HEK293 (cell line): ENCODE measurements at regions not wholly inside any gene's neighbourhood (a gene's known extent, or its start where the extent isn't known, plus 50 kb on each side); places are given as distances from the start of the nearest gene placed in this dataset.
A peak's percentile ranks its signal among the peaks of the same experiment; 100 is the strongest.

Experiments used
- CTCF ChIA-PET: fragments of 350-600 bp; formaldehyde crosslinking; extraction: SDS; loops from one replicate; lab custom pipeline; 2021; ENCODE audit warnings: antibody characterized with exemption; lab: Yijun Ruan, JAX
- POLR2A ChIA-PET: fragments of 300-600 bp; formaldehyde crosslinking; extraction: SDS; loops from one replicate; lab custom pipeline; 2020; ENCODE audit warnings: antibody characterized with exemption, inconsistent platforms; lab: Yijun Ruan, JAX
- H3K27ac ChIP-seq: fragments of 200-500 bp; sonication (Bioruptor generic); 2 replicates; pipeline ENCODE4 v1.5.1; 2014; ENCODE audit warnings: low read depth, low read length, control low read depth, inconsistent platforms; ENCODE audit errors: extremely low read depth
- H3K36me3 ChIP-seq, 2 experiments: fragments of 200-500 bp in 1 of 2; sonication (Bioruptor generic) in 1 of 2; 1 replicate in 1 of 2; 2 replicates in 1 of 2; pipeline ENCODE4 v1.5.1; 2014 to 2017; ENCODE audit warnings: inconsistent platforms in 2 of 2, low read length in 2 of 2; ENCODE audit not compliant: control insufficient read depth in 2 of 2, insufficient read depth in 1 of 2
- H3K4me1 ChIP-seq: fragments of 200-500 bp; sonication (Bioruptor generic); 2 replicates; pipeline ENCODE4 v1.5.1; 2014; ENCODE audit warnings: mild to moderate bottlenecking, low read length, inconsistent platforms; ENCODE audit not compliant: control insufficient read depth, insufficient read depth
- H3K4me3 ChIP-seq: 2 replicates; pipeline ENCODE4 v1.5.1; 2011; ENCODE audit warnings: low read depth, mild to moderate bottlenecking, control low read depth, low read length, moderate library complexity
- H3K9me3 ChIP-seq: fragments of 200-500 bp; sonication (Bioruptor generic); 2 replicates; pipeline ENCODE4 v1.5.1; 2014; ENCODE audit warnings: low read depth, low read length, inconsistent platforms; ENCODE audit not compliant: control insufficient read depth, insufficient read depth
- EGR2 ChIP-seq: fragments of 450-650 bp; formaldehyde crosslinking; IDR thresholded peaks from 2 replicates; pipeline ENCODE4 v1.5.1; 2016; ENCODE audit warnings: low read depth, missing biosample characterization, missing genetic modification characterization
- INSM2 ChIP-seq: fragments of 450-650 bp; formaldehyde crosslinking; IDR thresholded peaks from 2 replicates; pipeline ENCODE4 v1.5.1; 2016; ENCODE audit warnings: missing biosample characterization, missing genetic modification characterization
- KLF9 ChIP-seq: fragments of 450-650 bp; formaldehyde crosslinking; IDR thresholded peaks from 2 replicates; pipeline ENCODE4 v1.5.1; 2016; ENCODE audit warnings: missing biosample characterization, missing genetic modification characterization, low read depth
- MZF1 ChIP-seq: fragments of 450-650 bp; formaldehyde crosslinking; IDR thresholded peaks from 2 replicates; pipeline ENCODE4 v1.5.1; 2017; ENCODE audit warnings: missing biosample characterization, missing genetic modification characterization, borderline replicate concordance
- PRDM6 ChIP-seq: fragments of 450-650 bp; formaldehyde crosslinking; IDR thresholded peaks from 2 replicates; pipeline ENCODE4 v1.5.1; 2017; ENCODE audit warnings: missing biosample characterization, missing genetic modification characterization
- SP7 ChIP-seq: fragments of 450-650 bp; formaldehyde crosslinking; IDR thresholded peaks from 2 replicates; pipeline ENCODE4 v1.5.1; 2016; ENCODE audit warnings: missing biosample characterization, missing genetic modification characterization
- YY1 ChIP-seq: fragments of 450-650 bp; formaldehyde crosslinking; IDR thresholded peaks from 2 replicates; pipeline ENCODE4 v1.5.1; 2018; ENCODE audit warnings: missing biosample characterization, missing genetic modification characterization
- ZBTB6 ChIP-seq: fragments of 450-650 bp; formaldehyde crosslinking; IDR thresholded peaks from 2 replicates; pipeline ENCODE4 v1.5.1; 2017; ENCODE audit warnings: missing biosample characterization, missing genetic modification characterization
- ZFP3 ChIP-seq: fragments of 450-650 bp; formaldehyde crosslinking; IDR thresholded peaks from 2 replicates; pipeline ENCODE4 v1.5.1; 2016; ENCODE audit warnings: low read depth, missing biosample characterization, missing genetic modification characterization
- ZNF121 ChIP-seq: fragments of 450-650 bp; formaldehyde crosslinking; IDR thresholded peaks from 2 replicates; pipeline ENCODE4 v1.5.1; 2016; ENCODE audit warnings: missing biosample characterization, missing genetic modification characterization
- ZNF140 ChIP-seq: fragments of 450-650 bp; formaldehyde crosslinking; IDR thresholded peaks from 2 replicates; pipeline ENCODE4 v1.5.1; 2016; ENCODE audit warnings: missing biosample characterization, missing genetic modification characterization
- ZNF157 ChIP-seq: fragments of 450-650 bp; formaldehyde crosslinking; IDR thresholded peaks from 2 replicates; pipeline ENCODE4 v1.5.1; 2016; ENCODE audit warnings: missing biosample characterization, missing genetic modification characterization
- ZNF274 ChIP-seq, 2 experiments: fragments of 200-500 bp in 1 of 2; fragments of 450-650 bp in 1 of 2; sonication (Bioruptor generic) in 1 of 2; formaldehyde crosslinking in 1 of 2; IDR thresholded peaks; 2 replicates each; pipeline versions ENCODE4 v1.5.1 to v1.6.1; 2014 to 2016; ENCODE audit warnings: borderline replicate concordance in 1 of 2, inconsistent platforms in 1 of 2, low read length in 1 of 2, missing biosample characterization in 1 of 2, missing genetic modification characterization in 1 of 2
- ZNF335 ChIP-seq: fragments of 450-650 bp; formaldehyde crosslinking; conservative IDR thresholded peaks from 2 replicates; pipeline ENCODE4 v1.5.1; 2016; ENCODE audit warnings: missing biosample characterization, missing genetic modification characterization
- ZNF37A ChIP-seq: fragments of 450-650 bp; IDR thresholded peaks from 2 replicates; pipeline ENCODE4 v1.5.1; 2018; ENCODE audit warnings: missing biosample characterization, missing genetic modification characterization
- ZNF391 ChIP-seq: fragments of 450-650 bp; formaldehyde crosslinking; IDR thresholded peaks from 2 replicates; pipeline ENCODE4 v1.5.1; 2016; ENCODE audit warnings: low read depth, missing biosample characterization, missing genetic modification characterization, borderline replicate concordance
- ZNF426 ChIP-seq: fragments of 450-650 bp; formaldehyde crosslinking; IDR thresholded peaks from 2 replicates; pipeline ENCODE4 v1.5.1; 2017; ENCODE audit warnings: missing biosample characterization, missing genetic modification characterization, mild to moderate bottlenecking, inconsistent platforms, moderate library complexity
- ZNF488 ChIP-seq: fragments of 450-650 bp; formaldehyde crosslinking; IDR thresholded peaks from 2 replicates; pipeline ENCODE4 v1.5.1; 2016; ENCODE audit warnings: missing biosample characterization, missing genetic modification characterization
- ZNF692 ChIP-seq: fragments of 450-650 bp; formaldehyde crosslinking; IDR thresholded peaks from 2 replicates; pipeline ENCODE4 v1.5.1; 2016; ENCODE audit warnings: missing biosample characterization, missing genetic modification characterization
- ZXDB ChIP-seq: fragments of 450-650 bp; formaldehyde crosslinking; IDR thresholded peaks from 2 replicates; pipeline ENCODE4 v1.5.1; 2016; ENCODE audit warnings: missing biosample characterization, missing genetic modification characterization
- TF ChIP-seq, protein P1 (sequence below): fragments of 450-650 bp; formaldehyde crosslinking; IDR thresholded peaks from 2 replicates; pipeline ENCODE4 v1.5.1; 2016; ENCODE audit warnings: missing biosample characterization, missing genetic modification characterization, low read depth
- TF ChIP-seq, protein P2 (sequence below): fragments of 450-650 bp; formaldehyde crosslinking; IDR thresholded peaks from 2 replicates; pipeline ENCODE4 v1.5.1; 2016; ENCODE audit warnings: missing biosample characterization, missing genetic modification characterization

- no peaks in the 10 kb centered on the region for H3K9me3 ChIP-seq
- CTCF ChIA-PET = no interaction called here
Observed at GRCh38 chr4:30941641-30942040, 221.5 kb downstream of the PCDH7 start.

GRCh38 chr4:30943356-30943755 is 223.2 kb downstream of the PCDH7 start:
- no peak overlapping the region for H3K27ac ChIP-seq
- H3K36me3 ChIP-seq = no peaks in the 10 kb centered on the region
- TF ChIP-seq, protein P1, sequence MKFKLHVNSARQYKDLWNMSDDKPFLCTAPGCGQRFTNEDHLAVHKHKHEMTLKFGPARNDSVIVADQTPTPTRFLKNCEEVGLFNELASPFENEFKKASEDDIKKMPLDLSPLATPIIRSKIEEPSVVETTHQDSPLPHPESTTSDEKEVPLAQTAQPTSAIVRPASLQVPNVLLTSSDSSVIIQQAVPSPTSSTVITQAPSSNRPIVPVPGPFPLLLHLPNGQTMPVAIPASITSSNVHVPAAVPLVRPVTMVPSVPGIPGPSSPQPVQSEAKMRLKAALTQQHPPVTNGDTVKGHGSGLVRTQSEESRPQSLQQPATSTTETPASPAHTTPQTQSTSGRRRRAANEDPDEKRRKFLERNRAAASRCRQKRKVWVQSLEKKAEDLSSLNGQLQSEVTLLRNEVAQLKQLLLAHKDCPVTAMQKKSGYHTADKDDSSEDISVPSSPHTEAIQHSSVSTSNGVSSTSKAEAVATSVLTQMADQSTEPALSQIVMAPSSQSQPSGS (tag by site-specific recombination) = peak; percentile 41; the same call in 1 of the 2 replicates
- peak; percentile 49 for TF ChIP-seq ZNF335
- no peak for TF ChIP-seq ZNF426 (tag by site-specific recombination)
- no peak for TF ChIP-seq ZFP3
- peak; percentile 47 for TF ChIP-seq PRDM6 (tag by site-specific recombination)
- TF ChIP-seq ZNF140 (tag by site-specific recombination) = no peak
- TF ChIP-seq, all 188 proteins: peak for 3
- H3K4me1 ChIP-seq = peaks cover 14% of the 10 kb centered on the region
- ChIA-PET CTCF (interaction anchor here (0.6 kb wide), 1 partner anchor 9 kb away, joined by 3 read pairs; no protein-coding TSS in a partner anchor), POLR2A (interaction anchor here (0.6 kb wide), 1 partner anchor 19 kb away, joined by 4 read pairs; no protein-coding TSS in a partner anchor)
- H3K9me3 ChIP-seq = no peaks in the 10 kb centered on the region
- no peak overlapping the region for H3K4me3 ChIP-seq

More at GRCh38 chr4:30941641-30942040, 221.5 kb downstream of the PCDH7 start:
- TF ChIP-seq ZNF692 (no peak), ZNF488 (tag by site-specific recombination) (no peak), ZBTB6 (tag by site-specific recombination) (no peak), ZNF121 (tag by site-specific recombination) (no peak), MZF1 (tag by site-specific recombination) (no peak), SP7 (no peak), ZNF391 (tag by site-specific recombination) (no peak)
- no peak overlapping the region for H3K4me3 ChIP-seq
- POLR2A ChIA-PET = no interaction called here
- no peaks in the 10 kb centered on the region for H3K36me3 ChIP-seq
- peaks cover 14% of the 10 kb centered on the region for H3K4me1 ChIP-seq
- H3K27ac ChIP-seq = no peak overlapping the region

GRCh38 chr4:30945586-30945985 is 225.4 kb downstream of the PCDH7 start:
- no peaks in the 10 kb centered on the region for H3K36me3 ChIP-seq
- no peak overlapping the region; the same call in 1 of the 2 replicates for H3K27ac ChIP-seq
- H3K4me1 ChIP-seq = peaks cover 7% of the 10 kb centered on the region
- H3K4me3 ChIP-seq = no peak overlapping the region
- no peaks in the 10 kb centered on the region for H3K9me3 ChIP-seq
- POLR2A ChIA-PET = no interaction called here
- CTCF ChIA-PET = no interaction called here
- TF ChIP-seq EGR2 (no peak), KLF9 (tag by site-specific recombination) (no peak), ZNF157 (no peak), ZNF37A (tag by site-specific recombination) (no peak), ZXDB (tag by site-specific recombination) (0 out of 2 replicates have a peak, but pooled peaks have one; percentile 23), ZNF274 (IDR thresholded peaks at IDR 0.05; ENCODE audit: low read length) (no peak), ZNF274 (tag by site-specific recombination; IDR thresholded peaks at IDR 0.05; ENCODE audit: borderline replicate concordance) (no peak), YY1 (tag by site-specific recombination) (no peak), INSM2 (no peak)
- TF ChIP-seq, protein P2, sequence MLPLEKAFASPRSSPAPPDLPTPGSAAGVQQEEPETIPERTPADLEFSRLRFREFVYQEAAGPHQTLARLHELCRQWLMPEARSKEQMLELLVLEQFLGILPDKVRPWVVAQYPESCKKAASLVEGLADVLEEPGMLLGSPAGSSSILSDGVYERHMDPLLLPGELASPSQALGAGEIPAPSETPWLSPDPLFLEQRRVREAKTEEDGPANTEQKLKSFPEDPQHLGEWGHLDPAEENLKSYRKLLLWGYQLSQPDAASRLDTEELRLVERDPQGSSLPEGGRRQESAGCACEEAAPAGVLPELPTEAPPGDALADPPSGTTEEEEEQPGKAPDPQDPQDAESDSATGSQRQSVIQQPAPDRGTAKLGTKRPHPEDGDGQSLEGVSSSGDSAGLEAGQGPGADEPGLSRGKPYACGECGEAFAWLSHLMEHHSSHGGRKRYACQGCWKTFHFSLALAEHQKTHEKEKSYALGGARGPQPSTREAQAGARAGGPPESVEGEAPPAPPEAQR (tag by site-specific recombination) = no peak
